Fibroblast of upper back skin (primary cell): ENCODE measurements at regions not wholly inside any gene's neighbourhood (a gene's known extent, or its start where the extent isn't known, plus 50 kb on each side); places are given as distances from the start of the nearest gene placed in this dataset.
"Not testable (repeated sequence)": the region's sequence is repeated elsewhere in the genome, so short reads cannot be mapped to it uniquely, and the experiment has no call there.

Experiments
- DNase-seq: peaks from one replicate; pipeline ENCODE4 v3.0.0-alpha.2; 2013

DNA sequence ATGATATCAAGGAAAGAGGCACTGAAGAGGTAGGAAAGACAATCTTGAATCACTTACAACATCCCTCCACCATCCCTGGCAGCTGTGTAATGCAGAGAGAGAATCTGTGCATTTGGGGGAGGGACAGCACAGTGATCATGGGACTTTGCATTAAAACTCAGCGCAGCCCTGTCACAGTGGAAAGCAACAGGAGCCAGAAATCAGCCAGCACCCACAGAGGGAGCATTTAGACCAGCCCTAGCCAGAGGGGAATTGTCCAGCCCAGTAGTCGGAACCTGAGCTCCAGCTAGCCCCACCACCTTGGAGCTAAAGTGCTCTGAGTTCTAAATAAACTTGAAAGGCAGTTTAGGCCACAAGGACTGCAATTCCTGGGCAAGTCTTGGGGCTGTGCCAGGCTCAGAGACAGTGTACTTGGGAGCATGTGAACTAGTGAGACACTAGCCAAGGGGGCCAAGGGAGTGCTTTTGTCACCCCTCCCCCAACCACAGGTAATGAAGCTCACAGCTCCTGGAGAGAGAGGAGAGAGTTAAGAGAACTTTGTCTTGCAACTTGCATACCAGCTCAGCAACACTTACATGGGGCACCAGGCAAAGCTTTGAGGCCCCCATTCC is 83.9 kb upstream of the FAM241A start:
- peak; percentile 3 for DNase-seq

DNA sequence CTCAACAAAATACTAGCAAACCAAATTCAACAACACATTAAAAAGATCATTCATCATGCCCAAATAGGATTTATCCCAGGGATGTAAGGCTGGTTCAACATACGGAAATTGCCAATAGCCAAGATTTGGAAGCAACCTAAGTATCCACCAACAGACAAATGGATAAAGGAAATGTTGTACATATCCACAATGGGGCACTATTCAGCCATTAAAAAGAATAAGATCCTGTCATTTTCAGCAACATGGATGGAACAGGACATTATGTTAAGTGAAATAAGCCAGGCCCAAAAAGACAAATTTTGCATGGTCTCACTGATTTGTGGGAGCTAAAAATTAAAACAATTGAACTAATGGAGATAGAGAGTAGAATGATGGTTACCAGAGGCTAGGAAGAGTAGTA is 82.0 kb upstream of the FAM241A start:
- no peak for DNase-seq

GRCh38 chr4:112069110-112069509 is 76.1 kb upstream of the FAM241A start:
- peak; percentile 47 for DNase-seq

DNA sequence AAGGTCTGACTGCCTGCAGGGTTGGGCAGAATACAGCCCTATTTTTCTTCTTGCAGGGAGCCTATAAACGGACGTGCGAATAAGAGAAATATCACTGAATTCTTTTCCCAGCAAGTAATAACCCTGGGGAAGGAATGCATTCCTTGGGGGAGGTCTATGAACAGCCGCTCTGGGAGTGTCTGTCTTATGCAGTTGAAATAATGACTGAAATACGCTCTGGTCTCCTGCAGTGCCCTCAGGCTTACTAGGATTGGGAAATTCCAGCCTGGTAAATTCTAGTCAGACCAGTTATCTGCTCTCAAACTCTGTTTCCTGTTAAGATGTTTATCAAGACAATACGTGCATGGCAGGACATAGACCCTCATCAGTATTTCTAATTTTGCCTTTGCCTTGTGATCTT is 72.1 kb upstream of the FAM241A start:
- DNase-seq, result peak; percentile 7

DNA sequence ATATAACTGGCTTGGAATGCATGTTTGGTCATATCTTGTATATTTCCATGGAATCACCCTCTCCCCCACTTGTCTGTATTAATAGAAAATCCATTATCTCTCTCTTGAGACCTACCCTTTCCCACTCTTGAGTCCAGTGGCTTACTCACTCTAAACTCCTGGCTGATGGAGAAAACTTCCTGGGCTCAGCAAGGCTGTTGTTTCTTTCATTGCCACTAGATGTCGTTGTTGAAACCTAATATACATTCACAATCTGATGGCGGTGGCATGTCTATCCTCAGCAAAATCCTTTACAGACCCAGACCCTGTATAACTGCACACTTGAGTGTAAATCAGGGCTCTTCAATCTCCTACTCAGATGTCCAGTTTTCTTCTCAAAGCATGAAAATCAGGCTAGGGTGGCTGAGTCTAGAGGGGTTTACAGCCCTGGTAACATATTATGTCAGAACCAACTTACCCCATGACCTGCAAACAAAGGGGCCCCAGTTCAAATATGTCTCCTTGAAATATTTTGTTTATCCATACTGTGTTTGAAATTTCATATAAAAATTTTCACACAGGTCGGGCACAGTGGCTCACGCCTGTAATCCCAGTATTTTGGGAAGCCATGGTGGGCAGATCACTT is 70.0 kb upstream of the FAM241A start:
- DNase-seq, result peak; percentile 79

DNA sequence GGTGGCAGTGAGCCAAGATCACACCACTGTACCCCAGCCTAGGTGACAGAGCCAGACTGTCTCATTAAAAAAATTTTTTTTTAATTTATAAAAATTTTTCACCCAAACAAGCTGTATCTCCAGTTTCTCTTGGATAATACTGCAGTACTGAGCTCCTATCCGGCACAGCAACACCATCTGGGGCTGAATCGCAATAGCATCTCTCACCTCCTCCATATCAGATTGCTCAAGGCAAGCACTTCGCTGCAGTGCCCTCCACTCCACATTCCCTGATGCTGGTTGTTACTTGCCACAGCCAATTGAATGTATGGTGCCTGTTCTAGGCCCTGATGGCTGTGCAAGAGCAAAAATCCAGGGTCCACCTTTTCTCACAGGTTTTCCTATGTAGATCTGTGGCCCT is 69.3 kb upstream of the FAM241A start:
- DNase-seq, result no peak

- DNase-seq, result no peak
Observed at GRCh38 chr4:112076919-112077608, 68.2 kb upstream of the FAM241A start.

GRCh38 chr4:112077743-112078142 is 67.5 kb upstream of the FAM241A start:
- DNase-seq, result no peak

DNA sequence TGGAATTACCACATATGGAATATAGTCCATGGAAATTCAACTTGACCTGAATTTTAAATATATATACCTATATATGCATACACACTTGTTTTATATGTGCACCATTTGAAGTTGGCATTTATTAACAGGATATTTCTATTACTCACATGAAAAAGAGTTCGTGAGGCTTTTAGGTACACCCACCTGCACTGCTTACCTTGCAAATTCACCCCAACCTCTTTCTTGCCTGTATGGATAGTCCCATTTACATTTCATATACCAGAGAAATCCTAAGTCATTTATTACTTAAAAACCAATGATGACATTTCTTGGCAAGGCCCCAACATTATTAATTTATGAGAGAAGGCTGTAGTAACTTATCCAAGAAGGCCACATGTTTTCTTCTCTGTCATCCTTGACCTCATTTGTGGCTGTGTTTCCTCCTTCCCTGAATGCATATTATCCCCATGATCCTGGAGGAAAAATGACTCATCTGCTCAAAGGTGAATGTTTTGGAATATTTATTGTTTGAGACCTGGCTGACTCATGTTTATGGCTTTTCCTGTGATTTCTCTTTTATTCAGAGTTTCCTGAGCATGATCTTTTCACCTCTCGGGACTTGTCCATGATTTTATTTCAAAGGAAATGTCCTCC is 62.2 kb upstream of the FAM241A start:
- peak; percentile 95 for DNase-seq

- DNase-seq, result no peak
Observed at GRCh38 chr4:112083587-112084347, 61.5 kb upstream of the FAM241A start.

GRCh38 chr4:112085156-112086035 is 59.9 kb upstream of the FAM241A start:
- DNase-seq, result no peak

DNA sequence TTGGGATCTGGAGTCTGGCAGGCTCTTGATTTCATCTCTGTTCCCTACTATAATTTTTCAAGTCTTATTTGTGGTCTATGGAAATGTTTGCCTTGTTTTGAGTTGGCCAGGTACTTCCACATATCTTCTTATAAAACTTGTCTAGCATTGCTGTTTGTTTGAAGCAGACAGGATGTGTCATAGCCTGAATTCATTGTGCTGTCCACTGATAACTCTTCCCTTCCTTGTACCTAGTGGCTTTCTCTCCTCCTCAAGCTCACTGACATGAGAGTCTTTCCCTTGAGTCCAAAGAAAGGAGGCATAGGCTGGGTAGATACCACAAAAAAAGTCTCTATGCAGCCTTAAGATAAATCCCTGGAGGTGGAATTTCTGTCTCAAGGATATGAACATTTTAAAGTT is 59.2 kb upstream of the FAM241A start:
- no peak for DNase-seq

DNA sequence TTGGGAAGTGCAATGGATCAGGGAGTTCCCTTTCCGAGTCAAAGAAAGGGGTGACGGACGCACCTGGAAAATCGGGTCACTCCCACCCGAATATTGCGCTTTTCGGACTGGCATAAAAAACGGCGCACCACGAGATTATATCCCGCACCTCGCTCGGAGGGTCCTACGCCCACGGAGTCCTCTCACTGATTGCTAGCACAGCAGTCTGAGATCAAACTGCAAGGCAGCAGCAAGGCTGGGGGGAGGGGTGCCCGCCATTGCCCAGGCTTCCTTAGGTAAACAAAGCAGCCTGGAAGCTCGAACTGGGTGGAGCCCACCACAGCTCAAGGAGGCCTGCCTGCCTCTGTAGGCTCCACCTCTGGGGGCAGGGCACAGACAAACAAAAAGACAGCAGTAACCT is 58.6 kb upstream of the FAM241A start:
- not testable (repeated sequence) for DNase-seq

- not testable (repeated sequence) for DNase-seq
Observed at GRCh38 chr4:112092330-112092729, 52.9 kb upstream of the FAM241A start.

- DNase-seq, result no peak
Observed at GRCh38 chr4:112093636-112094202, 51.5 kb upstream of the FAM241A start.

- no peak for DNase-seq
Observed at GRCh38 chr4:112094330-112094729, 50.9 kb upstream of the FAM241A start.
